ENCODE measurements at regions not wholly inside any gene's neighbourhood (a gene's known extent, or its start where the extent isn't known, plus 50 kb on each side); places are given as distances from the start of the nearest gene placed in this dataset.

DNA sequence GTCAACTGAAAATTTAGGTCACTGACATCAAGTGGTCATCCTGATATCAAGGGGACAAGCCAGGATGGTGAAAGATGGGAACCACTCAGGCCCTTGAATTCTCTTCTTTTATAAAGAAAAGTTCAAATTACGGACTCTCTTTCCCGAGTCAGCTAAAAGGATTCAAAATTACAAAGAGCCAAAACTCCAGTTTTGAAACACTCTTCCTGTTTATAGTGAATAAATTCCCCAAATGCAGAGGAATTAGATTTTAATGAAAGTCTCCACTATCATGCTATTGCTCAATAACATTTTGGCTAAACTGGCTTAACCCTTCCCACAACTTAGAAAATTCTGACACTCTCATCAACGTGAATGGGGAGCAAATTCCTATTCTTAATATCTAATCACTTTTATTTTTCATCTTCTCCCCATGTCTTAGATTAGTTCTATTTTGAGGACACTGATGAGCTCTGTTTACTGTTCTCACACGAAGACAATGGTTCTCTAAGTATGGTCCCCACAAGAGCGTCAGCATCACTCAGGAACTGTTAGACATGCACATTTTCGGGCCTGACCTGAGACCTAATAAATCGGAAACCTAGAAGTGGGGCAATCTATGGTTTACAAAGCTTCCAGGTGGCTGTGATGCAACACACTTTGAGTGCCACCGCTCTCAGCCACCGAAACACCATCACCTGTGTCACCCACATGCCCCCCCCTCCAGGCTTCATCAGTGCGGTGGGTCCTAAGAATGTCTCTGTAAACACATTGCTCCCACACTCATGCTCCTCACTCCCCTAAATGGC lies 64.4 kb upstream of the TIAM1 start:
- in situ Hi-C loops (cut with HindIII; ENCODE audit: low pct_unique_long_range_greater_than_20kb, low sequenced_read_pairs): no loop called here
- DNase-seq (ENCODE audit: low read depth): no peak

DNA sequence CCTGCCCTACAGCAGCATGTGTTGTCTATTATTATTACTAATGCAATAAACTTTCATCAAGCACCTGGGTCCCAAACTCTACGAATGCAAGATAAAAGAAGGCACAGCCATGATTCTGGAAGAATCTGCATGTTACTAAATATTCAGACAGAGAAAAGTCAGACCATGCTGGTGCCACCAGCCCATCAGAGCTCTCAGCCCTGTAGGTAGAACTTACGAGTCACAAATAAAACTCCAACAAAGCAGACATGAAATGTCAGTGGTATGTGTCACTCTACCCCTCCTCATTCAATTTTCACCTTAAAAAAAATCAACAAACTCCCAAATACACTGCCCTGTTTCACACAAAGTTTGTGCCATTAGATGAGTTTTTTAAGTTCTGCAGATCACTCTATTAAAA lies 62.4 kb upstream of the TIAM1 start:
- no peak for DNase-seq (ENCODE audit: low read depth)
- in situ Hi-C loops (cut with HindIII; ENCODE audit: low pct_unique_long_range_greater_than_20kb, low sequenced_read_pairs): no loop called here

DNA sequence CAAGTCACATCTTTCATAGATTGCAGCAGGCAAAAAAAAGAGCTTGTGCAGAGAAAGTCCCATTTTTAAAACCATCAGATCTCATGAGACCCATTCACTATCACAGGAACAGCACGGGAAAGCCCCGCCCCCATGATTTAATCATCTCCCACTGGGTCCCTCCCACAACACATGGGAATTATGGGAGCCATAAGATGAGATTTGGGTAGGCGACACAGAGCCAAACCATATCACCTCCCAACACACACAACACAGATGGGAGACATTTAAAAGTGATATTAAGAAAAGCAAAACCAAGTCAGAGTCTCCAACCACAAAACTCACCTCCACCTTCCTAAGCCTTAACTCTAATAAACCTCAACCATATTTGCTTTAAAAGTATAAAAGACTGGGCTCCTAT lies 61.5 kb upstream of the TIAM1 start:
- in situ Hi-C loops (cut with HindIII; ENCODE audit: low pct_unique_long_range_greater_than_20kb, low sequenced_read_pairs): no loop called here
- no peak for DNase-seq (ENCODE audit: low read depth)

DNA sequence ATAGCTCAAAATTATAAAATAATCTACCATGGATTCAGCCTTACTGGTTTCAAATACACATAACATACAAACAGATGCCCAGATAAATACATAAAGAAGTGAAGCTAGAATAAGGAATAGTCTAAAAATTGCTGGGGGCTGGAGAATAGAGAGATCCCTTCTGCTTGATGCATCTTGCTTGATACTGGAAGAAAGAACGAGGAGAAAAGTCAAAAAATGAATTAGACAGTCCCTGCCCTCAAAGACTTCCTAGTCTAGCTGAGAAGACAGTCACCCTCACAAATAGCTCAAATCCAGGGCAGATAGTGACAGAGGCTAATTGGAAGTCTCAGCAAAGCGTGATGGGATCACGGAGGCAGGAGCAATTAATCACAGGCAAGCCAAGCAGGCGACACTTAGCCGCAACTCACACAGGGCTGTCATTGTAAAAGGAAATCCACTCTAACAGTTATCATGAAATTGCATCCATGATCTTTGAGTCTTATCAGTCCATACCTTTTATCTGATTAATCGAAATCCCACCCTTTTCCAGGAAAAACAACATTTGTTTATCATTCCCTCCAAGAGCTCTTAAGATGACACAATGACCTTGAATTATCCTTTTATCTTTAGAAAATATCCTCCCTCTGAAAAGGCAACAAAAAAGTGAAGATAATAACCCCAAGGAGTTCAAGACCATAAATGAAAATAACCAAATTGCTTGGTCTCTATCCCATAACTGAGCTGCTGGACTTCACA lies 59.7 kb upstream of the TIAM1 start:
- in situ Hi-C loops (cut with HindIII; ENCODE audit: low pct_unique_long_range_greater_than_20kb, low sequenced_read_pairs): no loop called here
- DNase-seq (ENCODE audit: low read depth): no peak

DNA sequence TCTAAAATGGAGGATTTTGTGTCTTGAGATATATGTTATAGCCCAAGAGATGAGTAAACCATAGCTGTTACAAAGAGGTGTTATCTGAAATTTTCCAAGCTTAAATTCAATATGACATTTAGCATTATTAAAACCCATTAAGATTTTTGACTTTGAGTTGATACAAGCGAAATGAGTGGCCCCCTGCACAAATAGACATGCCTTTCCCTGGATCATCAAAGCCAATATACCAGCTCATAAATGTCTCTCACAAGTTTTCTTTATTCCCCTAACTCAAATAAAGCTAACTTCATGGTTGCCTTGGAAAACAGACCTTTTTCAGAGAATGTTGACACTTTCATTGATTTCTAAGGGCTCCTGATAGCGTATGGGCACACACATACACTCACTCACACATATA lies 55.5 kb upstream of the TIAM1 start:
- in situ Hi-C loops (cut with HindIII; ENCODE audit: low pct_unique_long_range_greater_than_20kb, low sequenced_read_pairs): no loop called here

DNA sequence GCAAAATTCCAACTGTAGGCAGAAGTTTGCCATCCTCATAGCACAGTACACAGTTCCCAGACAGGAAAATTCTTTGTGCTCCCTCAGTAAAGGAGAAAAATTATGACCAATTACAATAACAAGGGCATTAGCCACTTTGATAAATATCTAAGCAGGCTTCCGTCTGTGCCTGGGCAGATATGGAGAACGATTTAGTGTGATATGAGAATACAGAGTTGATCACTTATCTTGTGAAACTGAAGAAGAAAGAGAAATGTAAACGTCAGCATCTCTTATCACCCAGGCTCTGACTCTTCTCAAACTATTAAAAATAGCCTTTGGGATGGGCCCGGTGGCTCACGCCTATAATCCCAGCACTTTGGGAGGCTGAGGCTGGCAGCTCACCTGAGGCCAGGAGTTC lies 54.5 kb upstream of the TIAM1 start:
- in situ Hi-C loops (cut with HindIII; ENCODE audit: low pct_unique_long_range_greater_than_20kb, low sequenced_read_pairs): no loop called here
- DNase-seq (ENCODE audit: low read depth): no peak

More for the DNA sequence above, 55.5 kb upstream of the TIAM1 start:
- no peak for DNase-seq (ENCODE audit: low read depth)

DNA sequence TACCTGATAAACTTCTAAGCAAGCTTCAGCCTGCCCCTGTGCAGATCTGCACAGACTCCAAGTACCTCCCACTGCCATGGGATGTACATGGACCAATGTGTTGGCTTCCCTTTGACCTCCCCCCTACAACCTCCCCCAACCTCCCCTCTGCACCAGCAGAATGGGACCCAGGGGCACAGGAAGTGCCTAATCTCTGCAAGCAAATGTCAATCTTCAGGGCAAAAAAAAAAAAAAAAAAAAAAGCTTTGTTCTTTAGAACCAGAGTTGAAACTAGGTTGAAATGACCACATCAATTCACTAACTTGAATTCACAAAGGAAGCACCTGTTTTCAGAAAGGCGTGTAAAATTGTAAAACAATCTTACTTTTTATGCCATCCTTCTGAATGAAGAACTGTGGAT lies 53.9 kb upstream of the TIAM1 start:
- in situ Hi-C loops (cut with HindIII; ENCODE audit: low pct_unique_long_range_greater_than_20kb, low sequenced_read_pairs): no loop called here

DNA sequence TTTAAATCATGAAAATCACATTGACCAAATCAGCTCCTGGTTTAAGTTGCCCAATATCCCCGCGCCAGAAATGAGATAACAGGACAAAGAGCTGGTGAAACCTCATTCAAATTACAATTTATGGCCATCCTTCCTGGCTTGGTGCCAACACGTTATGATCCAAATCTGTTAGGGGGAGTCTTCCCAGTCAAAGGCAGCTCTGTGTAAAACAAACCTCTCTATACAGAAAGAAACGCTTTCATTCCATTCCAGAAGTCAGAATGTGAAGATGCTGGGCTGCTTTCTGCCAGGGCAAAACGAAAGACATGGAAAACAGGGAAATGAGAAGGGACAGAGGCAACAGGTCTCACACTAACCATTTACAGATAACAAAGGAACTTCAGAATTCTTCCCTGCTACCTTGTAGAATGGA lies 53.5 kb upstream of the TIAM1 start:
- in situ Hi-C loops (cut with HindIII; ENCODE audit: low pct_unique_long_range_greater_than_20kb, low sequenced_read_pairs): no loop called here
- DNase-seq (ENCODE audit: low read depth): no peak

More for the DNA sequence above, 53.9 kb upstream of the TIAM1 start:
- DNase-seq (ENCODE audit: low read depth): no peak

DNA sequence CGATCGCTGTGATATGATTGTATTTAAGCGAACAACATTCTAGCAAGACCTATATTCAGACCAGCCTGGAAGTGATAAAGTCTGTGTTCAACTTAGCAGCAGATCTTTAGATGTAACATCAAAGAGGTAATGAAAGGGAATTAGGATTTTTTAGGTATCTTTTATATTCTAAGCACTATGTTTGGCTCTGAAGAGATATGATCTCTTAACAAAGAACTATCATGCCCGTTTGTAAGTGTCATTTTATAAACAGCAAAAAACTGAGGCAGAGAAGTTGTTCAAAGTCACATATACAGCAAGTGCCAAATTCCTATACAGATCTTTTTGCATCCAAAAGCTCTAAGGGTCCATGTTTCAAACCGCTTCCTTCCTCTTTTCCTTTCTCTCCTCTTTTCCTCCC lies 53.0 kb upstream of the TIAM1 start:
- no peak for DNase-seq (ENCODE audit: low read depth)
- in situ Hi-C loops (cut with HindIII; ENCODE audit: low pct_unique_long_range_greater_than_20kb, low sequenced_read_pairs): no loop called here

DNA sequence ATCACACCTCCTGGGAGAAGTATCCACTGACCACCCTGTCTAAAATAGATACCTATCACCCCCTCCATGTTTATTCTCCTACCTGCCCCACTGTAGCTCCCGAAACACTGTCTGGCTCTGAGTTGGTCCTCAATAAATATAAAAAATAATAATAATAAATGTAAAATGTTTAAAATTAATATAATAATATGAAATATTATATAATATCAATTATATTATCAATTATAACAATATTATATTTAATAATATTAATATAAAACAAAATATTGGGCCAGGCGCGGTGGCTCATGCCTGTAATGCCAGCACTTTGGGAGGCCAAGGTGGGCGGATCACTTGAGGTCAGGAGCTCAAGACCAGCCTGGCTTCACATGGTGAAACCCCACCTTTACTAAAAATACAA lies 52.3 kb upstream of the TIAM1 start:
- DNase-seq (ENCODE audit: low read depth): no peak
- in situ Hi-C loops (cut with HindIII; ENCODE audit: low pct_unique_long_range_greater_than_20kb, low sequenced_read_pairs): no loop called here

DNA sequence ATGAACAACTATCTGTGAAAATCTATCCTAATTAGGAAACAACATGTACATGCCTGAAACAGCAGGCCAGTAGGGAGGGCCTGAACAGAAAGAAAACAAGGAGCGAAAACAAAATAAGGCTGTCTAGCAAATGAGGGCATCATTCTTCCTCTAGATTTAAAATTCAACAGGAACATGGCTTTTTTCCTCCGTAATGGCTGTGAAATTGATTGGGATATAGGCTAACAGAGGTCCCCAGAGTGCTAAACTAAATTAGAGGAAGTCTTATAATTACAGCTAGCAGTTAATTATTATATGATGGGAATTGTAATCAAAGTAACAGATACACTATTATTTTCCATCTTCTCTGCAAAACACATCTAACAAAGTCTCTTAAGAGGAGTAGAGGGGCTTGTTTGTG lies 51.7 kb upstream of the TIAM1 start:
- in situ Hi-C loops (cut with HindIII; ENCODE audit: low pct_unique_long_range_greater_than_20kb, low sequenced_read_pairs): no loop called here
- no peak for DNase-seq (ENCODE audit: low read depth)

DNA sequence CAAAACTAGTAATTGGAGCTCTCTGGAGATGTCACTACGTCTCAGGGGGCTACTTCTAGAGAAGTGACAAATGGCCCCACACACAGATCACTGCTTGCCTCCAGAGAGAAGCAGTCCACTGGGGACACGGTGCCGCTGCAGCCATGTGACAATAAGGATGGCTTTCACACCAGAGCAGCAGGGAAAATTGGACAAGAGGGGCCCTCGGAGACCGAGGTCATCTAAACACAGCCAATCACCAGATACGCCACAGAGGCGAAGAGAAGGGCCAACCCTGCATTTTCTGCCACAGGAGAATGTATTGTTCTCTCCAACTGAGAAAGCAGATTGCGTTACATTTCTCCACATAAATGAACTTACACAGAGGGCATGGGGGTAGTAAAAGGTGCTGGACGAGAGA lies 51.2 kb upstream of the TIAM1 start:
- in situ Hi-C loops (cut with HindIII; ENCODE audit: low pct_unique_long_range_greater_than_20kb, low sequenced_read_pairs): no loop called here
- no peak for DNase-seq (ENCODE audit: low read depth)

DNA sequence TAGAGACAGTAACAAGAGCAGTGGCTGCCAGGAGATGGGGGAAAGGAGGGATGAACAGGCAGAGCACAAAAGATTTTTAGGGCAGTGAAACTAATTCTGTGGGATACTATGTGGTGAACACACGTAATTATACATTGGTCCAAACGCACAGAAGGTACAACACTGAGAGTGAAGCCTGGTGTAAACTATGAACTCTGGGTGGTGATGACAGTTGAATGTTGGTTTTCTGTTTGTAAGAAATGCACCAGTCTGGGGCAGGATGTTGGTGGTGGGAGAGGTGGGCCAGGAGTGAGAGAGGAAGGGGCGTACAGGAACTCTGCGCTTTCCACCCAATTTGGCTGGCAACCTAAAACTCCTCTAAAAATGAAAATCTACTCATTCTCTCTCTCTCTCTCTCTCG lies 50.2 kb upstream of the TIAM1 start:
- in situ Hi-C loops (cut with HindIII; ENCODE audit: low pct_unique_long_range_greater_than_20kb, low sequenced_read_pairs): no loop called here
- DNase-seq (ENCODE audit: low read depth): no peak

Data from Caki2 (cell line).